Fibroblast of mammary gland (primary cell): ENCODE measurements at regions not wholly inside any gene's neighbourhood (a gene's known extent, or its start where the extent isn't known, plus 50 kb on each side); places are given as distances from the start of the nearest gene placed in this dataset.
"Not testable (repeated sequence)": the region's sequence is repeated elsewhere in the genome, so short reads cannot be mapped to it uniquely, and the experiment has no call there.

Experiments used
- DNase-seq: peaks from one replicate; pipeline ENCODE4 v3.0.0-alpha.2; 2010; ENCODE audit warnings: low read depth
- H3K4me3 ChIP-seq: 2 replicates; pipeline ENCODE4 v1.5.1; 2011; ENCODE audit warnings: low read depth, mild to moderate bottlenecking, low read length, moderate library complexity; ENCODE audit not compliant: control insufficient read depth
- TF ChIP-seq, protein P1 (sequence below): conservative IDR thresholded peaks from 2 replicates; pipeline ENCODE4 v1.5.1; 2011; ENCODE audit warnings: low read depth, low read length, inconsistent platforms; ENCODE audit not compliant: control insufficient read depth, insufficient read depth

DNA sequence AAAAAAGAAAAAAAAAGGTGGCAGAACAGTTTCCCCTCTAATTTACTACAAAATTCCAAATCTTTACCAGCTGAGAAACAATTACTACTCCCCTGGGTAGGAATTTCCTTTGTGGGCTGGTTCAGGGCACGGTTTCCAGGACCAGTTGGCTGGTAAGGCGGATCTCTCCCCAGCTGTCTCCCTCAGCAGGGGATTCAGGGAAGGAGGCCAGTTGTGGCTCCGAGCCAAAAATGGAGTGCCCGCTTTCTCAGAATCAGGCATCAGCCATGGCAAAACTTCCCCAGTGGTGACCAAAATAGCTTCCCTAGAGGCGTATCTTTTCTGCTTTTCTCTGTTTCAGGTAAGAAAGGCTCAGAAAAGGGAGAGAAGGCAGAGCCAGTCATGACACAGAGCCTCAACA is 91.2 kb downstream of the ZNF22 start:
- H3K4me3 ChIP-seq = no peak overlapping the region
- no peak for DNase-seq

DNA sequence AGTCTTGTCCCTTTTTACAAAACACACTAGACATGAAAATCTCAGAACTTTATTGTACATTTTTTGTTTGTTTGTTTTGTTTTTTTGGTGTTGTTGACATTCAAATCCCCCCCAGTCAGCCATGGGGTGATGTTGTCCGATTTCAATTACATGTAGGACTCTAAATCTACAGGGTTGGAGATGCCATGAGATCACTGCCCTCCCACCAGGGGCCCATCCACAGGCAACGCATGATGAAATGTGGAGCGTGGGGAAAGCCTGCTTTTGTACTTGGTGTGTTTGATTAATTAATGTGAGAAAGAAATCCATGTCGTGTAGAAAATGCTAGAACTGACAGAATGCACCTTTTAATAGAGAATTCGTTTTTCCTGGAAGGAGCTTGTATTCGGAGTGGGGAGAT is 93.2 kb downstream of the ZNF22 start:
- H3K4me3 ChIP-seq = no peak overlapping the region
- TF ChIP-seq, protein P1, sequence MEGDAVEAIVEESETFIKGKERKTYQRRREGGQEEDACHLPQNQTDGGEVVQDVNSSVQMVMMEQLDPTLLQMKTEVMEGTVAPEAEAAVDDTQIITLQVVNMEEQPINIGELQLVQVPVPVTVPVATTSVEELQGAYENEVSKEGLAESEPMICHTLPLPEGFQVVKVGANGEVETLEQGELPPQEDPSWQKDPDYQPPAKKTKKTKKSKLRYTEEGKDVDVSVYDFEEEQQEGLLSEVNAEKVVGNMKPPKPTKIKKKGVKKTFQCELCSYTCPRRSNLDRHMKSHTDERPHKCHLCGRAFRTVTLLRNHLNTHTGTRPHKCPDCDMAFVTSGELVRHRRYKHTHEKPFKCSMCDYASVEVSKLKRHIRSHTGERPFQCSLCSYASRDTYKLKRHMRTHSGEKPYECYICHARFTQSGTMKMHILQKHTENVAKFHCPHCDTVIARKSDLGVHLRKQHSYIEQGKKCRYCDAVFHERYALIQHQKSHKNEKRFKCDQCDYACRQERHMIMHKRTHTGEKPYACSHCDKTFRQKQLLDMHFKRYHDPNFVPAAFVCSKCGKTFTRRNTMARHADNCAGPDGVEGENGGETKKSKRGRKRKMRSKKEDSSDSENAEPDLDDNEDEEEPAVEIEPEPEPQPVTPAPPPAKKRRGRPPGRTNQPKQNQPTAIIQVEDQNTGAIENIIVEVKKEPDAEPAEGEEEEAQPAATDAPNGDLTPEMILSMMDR = no peak
- no peak for DNase-seq

More for the DNA sequence above, 91.2 kb downstream of the ZNF22 start:
- TF ChIP-seq, protein P1 = no peak

DNA sequence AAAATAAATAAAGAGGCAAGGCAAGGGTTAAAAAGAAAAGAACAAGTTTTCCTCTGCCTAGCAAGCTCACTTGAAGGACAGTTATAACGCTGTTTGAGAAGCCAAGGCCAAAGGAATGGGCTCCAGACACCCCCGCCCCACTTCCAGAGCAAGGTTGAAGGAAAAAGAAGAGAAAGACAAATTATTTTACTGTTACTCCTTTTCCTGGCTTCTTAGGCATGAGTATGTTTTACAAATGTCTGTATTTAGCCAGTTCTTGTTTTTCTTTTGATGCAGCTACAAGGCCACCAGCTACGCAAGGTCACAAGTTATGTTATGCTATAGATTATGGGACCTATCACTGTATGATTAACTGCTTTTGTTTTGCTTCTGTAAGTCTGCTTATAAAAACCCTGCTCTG is 94.6 kb downstream of the ZNF22 start:
- no peak overlapping the region for H3K4me3 ChIP-seq
- no peak for DNase-seq
- TF ChIP-seq, protein P1 = no peak

DNA sequence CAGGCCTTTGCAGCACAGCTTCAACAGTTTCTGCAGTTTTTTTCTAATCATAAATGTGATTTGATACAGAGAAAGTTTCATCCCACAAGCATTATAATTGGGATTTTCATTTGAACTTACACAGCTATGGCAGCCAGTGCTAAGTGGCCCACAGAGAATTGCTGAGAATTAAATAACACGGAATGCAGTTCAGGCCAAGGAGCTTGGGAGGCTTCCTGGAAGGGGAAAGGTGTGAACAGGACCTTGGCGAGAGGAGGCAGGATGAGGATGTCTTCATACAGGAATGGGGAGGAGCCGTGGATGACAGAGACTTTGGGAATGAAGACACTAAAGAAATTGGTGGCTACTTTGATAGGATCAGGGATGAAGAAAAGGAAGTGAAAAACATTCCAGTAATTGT is 95.3 kb downstream of the ZNF22 start:
- DNase-seq = no peak
- TF ChIP-seq, protein P1 = no peak
- no peak overlapping the region for H3K4me3 ChIP-seq

DNA sequence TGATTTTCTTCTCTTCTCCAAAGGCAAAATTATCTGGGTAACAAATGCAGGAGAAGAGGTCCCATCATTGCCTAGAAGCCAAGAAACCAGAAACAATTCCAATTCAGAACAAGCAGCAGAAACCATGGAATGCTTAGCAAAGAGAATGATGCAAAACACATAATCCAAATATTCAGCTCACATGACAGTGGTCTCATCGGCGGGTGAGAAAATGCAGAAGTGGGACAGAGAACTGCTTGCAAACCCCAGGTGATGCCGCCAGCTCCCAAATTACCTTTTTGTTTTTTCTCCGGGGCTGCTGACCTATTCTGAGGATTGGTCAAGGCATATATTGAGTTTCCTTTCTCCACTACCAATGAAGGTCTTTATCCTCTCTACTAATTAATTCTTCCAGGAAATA is 99.7 kb downstream of the ZNF22 start:
- TF ChIP-seq, protein P1 = no peak
- no peak overlapping the region for H3K4me3 ChIP-seq
- no peak for DNase-seq

DNA sequence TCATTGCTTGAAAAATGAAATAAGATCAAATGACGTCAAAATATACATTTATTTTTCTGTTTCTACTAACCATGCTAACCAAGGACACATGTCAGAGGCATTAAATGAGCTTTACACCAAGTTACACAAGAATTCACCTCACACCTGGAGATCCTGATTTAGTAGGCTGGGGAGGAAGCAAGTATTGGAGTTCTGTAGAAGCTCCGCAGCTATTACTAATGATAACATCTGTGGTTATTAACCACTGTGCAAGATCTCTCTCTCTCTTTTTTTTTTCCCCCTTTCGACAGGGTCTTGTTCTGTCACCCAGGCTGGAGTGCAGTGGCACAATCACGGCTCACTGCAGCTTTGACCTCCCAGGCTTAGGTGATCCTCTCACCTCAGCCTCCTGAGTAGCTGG is 104.0 kb downstream of the ZNF22 start:
- TF ChIP-seq, protein P1 = no peak
- H3K4me3 ChIP-seq = no peak overlapping the region
- DNase-seq = no peak

DNA sequence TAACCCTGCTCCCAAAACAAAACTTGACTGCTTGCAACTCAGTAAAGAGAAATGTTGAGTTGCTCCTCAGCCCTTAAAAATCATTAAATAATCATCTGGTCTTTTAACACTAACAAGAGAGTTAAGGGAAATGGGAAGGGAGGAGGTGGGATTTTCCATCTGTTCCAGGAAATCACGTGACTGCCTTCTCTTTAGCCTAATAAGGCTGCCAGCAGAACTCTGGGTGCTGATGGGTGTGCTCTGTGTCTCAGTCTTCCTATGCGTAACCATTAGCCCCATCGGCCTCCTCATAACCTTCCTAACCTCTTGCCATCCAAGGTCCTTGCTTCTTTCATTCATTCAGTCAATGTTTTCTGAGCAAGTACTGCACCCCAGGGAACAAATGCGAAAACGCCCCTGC is 104.6 kb downstream of the ZNF22 start:
- not testable (repeated sequence) for H3K4me3 ChIP-seq, DNase-seq

DNA sequence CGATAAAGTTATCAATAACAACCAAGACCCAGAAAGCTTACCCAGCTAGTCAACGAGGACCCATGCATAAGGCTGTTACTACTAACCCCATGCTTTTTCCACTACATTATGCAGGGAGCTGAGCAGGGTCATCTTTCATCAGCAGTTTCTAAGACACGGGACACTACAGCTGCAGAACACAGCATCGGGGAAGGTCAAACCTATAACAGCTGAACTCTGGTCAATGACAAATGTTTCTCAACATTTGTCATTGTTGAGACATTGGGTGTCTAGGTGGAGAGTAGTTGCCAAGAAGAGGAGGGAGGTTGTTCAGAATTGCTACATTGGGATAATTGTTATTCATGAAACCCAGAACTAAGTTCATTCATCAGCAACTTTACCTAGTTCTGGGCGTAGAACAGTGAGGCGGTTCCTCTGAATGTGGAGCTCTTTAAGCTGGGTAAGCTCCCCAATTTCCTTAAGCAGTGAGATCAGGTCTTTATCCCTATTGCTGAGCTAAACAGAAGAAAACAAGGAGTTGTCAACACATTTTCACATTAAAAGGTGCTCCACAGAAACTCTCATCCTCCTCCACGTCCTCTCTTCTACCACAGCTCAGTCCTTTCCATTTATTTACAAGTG is 105.6 kb downstream of the ZNF22 start:
- DNase-seq = no peak
- TF ChIP-seq, protein P1 = no peak

More for the DNA sequence above, 105.6 kb downstream of the ZNF22 start:
- no peak overlapping the region for H3K4me3 ChIP-seq
